GM21528 (cell line): ENCODE measurements at regions not wholly inside any gene's neighbourhood (a gene's known extent, or its start where the extent isn't known, plus 50 kb on each side); places are given as distances from the start of the nearest gene placed in this dataset.
A peak's percentile ranks its signal among the peaks of the same experiment; 100 is the strongest.
"Not testable (repeated sequence)": the region's sequence is repeated elsewhere in the genome, so short reads cannot be mapped to it uniquely, and the experiment has no call there.

Source experiments
- ATAC-seq: cut with Tn5 transposase; IDR thresholded peaks from one replicate; pipeline ENCODE4 v1.9.1; 2021; ENCODE audit warnings: mild to moderate bottlenecking, moderate library complexity; ENCODE audit not compliant: unreplicated experiment, low FRiP score

GRCh38 chr3:18988614-18989229, 159.6 kb upstream of the KCNH8 start:
- no peak for ATAC-seq

DNA sequence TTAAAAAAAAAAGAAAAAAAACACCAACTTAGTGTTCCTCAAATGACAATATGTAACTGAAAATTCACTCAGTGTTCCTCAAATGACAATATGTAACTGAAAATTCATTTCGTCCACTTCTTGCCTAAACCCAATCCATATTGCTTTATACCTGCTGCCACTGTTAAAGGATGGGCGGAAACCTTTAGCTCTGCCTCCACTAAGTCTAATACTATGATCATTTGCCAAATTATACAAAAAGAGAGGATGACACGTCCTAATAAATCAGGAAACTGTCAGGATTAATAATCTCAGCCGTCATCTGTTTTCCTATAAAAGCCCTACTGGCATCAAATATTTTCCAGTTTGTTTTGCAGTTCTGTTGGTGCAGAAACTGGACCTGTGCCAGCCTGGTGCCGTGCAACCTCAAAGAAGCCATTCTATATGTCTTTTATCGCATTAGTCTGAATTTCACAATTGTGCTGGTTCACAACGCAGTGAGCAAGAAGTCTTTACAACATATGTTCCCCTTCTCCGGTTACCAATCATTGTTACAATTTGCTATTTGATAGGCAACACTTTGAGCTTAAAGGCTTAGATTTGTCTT, 160.4 kb upstream of the KCNH8 start:
- ATAC-seq: no peak

- no peak for ATAC-seq
Observed at GRCh38 chr3:18987070-18987469, 161.2 kb upstream of the KCNH8 start.

GRCh38 chr3:18982920-18983319, 165.4 kb upstream of the KCNH8 start:
- no peak for ATAC-seq

- not testable (repeated sequence) for ATAC-seq
Observed at GRCh38 chr3:18976102-18976501, 172.2 kb upstream of the KCNH8 start.

DNA sequence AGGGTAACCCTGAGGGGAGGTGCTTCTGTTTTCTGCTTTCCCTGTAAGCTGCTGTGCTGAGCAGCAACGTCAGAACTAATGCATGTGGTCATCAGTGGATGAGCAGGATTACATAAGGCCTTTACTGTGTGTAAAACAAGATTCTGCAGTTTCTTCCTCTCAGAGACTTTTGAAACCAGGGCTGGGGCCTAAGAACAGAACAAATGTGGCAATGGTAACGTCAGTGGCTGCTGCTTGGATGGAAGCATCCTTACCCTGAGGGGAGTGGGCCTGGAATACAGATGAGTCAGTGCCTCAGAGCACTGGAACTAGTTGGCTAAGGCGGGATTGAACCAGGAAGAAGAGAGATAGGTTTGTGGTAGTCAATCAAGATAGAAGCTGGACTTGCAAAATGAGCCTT, 180.2 kb upstream of the KCNH8 start:
- ATAC-seq: no peak

DNA sequence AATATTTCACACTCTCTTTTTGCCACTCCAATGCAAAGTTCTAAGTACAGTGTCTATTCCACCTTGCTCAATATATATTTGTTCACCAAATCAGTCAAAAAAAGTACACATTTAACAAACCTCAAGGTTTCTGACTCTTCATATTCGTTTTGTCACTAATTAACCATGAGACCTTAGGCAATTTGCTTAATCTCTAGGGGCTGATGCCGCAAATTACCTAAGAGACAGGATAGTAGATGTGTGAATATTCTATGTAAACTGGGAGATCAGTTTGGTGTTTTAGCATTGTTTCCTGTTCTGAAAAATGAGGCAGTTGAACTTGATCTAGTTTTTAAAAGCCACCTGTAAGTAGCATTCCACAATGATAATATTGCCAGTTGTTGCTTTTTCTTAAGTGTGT, 182.5 kb upstream of the KCNH8 start:
- ATAC-seq: no peak

GRCh38 chr3:18964640-18965039, 183.7 kb upstream of the KCNH8 start:
- ATAC-seq: no peak

DNA sequence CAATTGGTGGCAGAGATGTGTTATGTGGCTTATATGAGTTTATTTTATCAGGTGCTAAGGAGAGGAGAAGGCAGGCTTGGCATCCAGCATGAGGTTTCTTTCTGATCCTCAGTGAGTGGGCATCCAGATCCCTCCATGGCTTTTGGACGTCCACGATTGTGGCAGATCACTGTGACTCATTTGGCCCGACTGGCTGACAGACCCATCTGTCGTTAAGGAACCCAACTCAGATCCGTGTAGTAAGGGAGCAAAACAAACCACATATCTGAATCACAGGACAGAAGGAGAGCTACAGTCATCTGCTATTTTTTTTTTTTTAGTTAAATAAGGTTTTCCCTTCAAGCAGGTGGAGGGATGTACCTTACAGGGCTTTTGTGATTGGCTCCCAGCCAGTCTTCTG, 197.0 kb upstream of the KCNH8 start:
- ATAC-seq: no peak

GRCh38 chr3:18946524-18946923, 201.8 kb upstream of the KCNH8 start:
- no peak for ATAC-seq

- no peak for ATAC-seq
Observed at GRCh38 chr3:18937574-18937973, 210.7 kb upstream of the KCNH8 start.

GRCh38 chr3:18919158-18919557, 229.2 kb upstream of the KCNH8 start:
- ATAC-seq: no peak

- ATAC-seq: no peak
Observed at GRCh38 chr3:18917923-18918322, 230.4 kb upstream of the KCNH8 start.

DNA sequence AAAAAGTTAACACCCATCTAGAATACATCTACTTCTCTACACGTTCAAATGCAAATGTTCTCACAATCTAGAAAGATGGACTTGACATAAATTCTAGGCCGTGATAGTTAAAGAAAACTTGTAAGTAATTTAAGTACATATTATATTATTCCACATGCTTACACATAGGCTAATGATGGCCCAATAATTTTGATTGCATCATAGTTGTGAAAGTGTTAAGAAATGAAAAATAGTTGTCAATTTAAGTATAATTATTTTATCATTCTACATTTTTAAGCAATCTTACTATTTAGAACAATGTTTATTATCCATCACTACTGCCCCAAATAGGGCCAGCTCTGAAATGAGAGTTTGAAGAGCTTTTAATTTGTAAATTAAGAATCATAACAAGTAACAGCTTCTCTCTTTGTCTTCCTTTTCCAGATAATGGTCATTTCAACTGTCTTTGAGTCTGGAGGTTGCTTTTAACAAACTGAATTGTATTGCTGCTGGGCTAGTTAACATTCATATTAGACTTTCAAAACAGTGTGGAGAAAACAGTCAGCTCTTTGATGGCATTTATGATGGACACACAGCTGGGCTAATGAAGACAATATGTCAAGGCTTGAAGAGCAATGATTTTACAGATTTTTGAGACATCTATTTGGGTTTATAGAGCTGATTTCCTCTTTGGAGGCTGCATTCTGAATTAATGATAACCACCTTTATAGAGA, 246.1 kb upstream of the KCNH8 start:
- no peak for ATAC-seq

GRCh38 chr3:18901571-18901970, 246.7 kb upstream of the KCNH8 start:
- ATAC-seq: no peak

GRCh38 chr3:18900994-18901393, 247.3 kb upstream of the KCNH8 start:
- ATAC-seq: peak; percentile 79

GRCh38 chr3:18898911-18899310, 249.4 kb upstream of the KCNH8 start:
- ATAC-seq: no peak

DNA sequence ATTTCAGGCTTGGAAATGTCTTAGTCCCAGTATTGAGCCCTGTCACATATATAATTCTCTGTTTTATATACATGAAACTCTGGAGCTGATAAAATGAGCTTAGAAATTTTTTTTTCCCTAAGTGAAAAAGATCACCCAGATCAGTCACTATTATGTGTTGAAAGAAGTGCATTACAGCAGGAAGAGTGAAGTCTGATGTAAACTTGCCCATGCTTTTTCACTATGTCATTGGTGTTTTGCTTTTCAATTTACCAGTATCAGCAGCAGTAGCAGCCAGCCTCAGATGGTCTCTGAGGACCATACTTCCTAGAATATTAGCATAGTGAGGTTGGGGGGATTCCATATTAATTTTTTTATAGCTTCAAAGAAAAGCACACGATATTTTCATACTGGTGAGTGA, 255.6 kb upstream of the KCNH8 start:
- no peak for ATAC-seq

GRCh38 chr3:18892047-18892446, 256.3 kb upstream of the KCNH8 start:
- ATAC-seq: no peak

GRCh38 chr3:18891641-18892040, 256.7 kb upstream of the KCNH8 start:
- ATAC-seq: no peak

DNA sequence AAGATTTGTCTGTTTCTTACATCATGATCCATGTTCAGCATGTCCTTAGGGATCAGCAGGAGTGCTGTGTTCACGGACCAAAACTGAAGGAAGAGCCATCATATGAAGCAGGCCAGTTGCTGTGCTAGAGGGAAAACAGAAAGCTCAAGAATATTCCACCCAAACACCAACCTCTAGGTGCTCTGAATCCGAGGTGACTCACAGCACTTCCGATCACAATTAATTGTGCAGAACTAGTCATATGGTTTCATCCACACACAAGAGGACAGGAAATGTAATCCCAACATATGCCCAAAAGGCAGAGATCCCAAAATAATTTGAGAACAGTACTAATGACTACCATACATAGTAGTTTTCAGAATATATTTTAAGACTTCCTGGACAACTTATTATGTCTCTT, 257.9 kb upstream of the KCNH8 start:
- no peak for ATAC-seq

DNA sequence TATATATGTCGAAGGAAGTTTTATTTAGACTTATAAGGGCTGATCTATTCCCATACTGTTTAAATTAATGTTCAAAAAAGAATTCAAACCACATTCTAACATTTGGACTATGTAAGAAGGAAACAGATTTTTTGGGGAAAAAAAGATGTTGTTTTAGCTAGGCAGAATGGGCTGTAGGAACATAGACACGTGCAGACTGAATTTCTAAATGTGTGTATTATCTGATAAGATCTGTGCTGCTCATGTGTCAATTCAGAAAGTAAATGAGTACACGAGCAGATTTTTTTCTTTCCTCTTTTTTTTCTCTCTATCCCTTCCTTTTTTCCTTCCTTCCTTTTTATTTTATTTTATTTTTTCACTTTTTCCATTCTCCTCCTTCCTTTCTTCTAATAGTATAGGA, 259.5 kb upstream of the KCNH8 start:
- ATAC-seq: no peak
